Ovary (tissue), 7 donors: ENCODE measurements at regions not wholly inside any gene's neighbourhood (a gene's known extent, or its start where the extent isn't known, plus 50 kb on each side); places are given as distances from the start of the nearest gene placed in this dataset.
A peak's percentile ranks its signal among the peaks of the same experiment; 100 is the strongest.

Source experiments
- DNase-seq, 5 donors: peaks; one replicate each; pipeline ENCODE4 v3.0.0-alpha.2; 2019 to 2020
- H3K27ac ChIP-seq, 2 donors: fragments of 200-600 bp; one replicate each; pipeline versions ENCODE4 v1.5.1 to v1.8.0; 2019 to 2022
- H3K27me3 ChIP-seq: fragments of 200-600 bp; one replicate; pipeline ENCODE4 v1.8.0; 2022
- H3K36me3 ChIP-seq: fragments of 200-600 bp; sonication (generic); one replicate; pipeline ENCODE4 v1.5.1; 2019
- H3K4me1 ChIP-seq: one replicate; pipeline ENCODE4 v1.8.1; 2013; ENCODE audit warnings: mild to moderate bottlenecking, moderate library complexity; ENCODE audit not compliant: insufficient read depth
- H3K4me3 ChIP-seq: fragments of 200-600 bp; sonication (generic); one replicate; pipeline ENCODE4 v1.5.1; 2017
- H3K9me3 ChIP-seq, 2 donors: fragments of 200-600 bp in 1 of 2; sonication (generic) in 1 of 2; one replicate each; pipeline versions ENCODE4 v1.5.1 to v1.8.1; 2013 to 2019; ENCODE audit warnings: mild to moderate bottlenecking in 1 of 2, moderate library complexity in 1 of 2
- CTCF ChIP-seq, 3 donors: fragments of 450-650 bp in 2 of 3; fragments of 200-600 bp in 1 of 3; IDR thresholded peaks; one replicate each; pipeline versions ENCODE4 v1.5.1 to v1.8.0; 2016 to 2022; ENCODE audit warnings: antibody characterized with exemption in 3 of 3, mild to moderate bottlenecking in 1 of 3
- EP300 ChIP-seq: sonication (generic); formaldehyde crosslinking; IDR thresholded peaks from one replicate; pipeline ENCODE4 v1.6.1; 2017; ENCODE audit warnings: antibody characterized with exemption
- POLR2A ChIP-seq: fragments of 450-650 bp; IDR thresholded peaks from one replicate; pipeline ENCODE4 v1.6.1; 2017; ENCODE audit warnings: antibody characterized with exemption, mild to moderate bottlenecking, moderate library complexity
- WGBS, 3 donors: extraction: QIAGEN DNeasy Blood & Tissue Kit in 1 of 3; methylation state at CpG; one replicate each; pipeline versions ENCODE4 v1.1.5 to v1.1.7; 2013 to 2017; 5-methylcytosine and 5-hydroxymethylcytosine counted together
- intact Hi-C, 4 donors: fragments of 100-400 bp; cut with DNase I; formaldehyde crosslinking; loops; one replicate each; pipeline versions ENCODE4 v1.11.0 to v1.15.1; 2022 to 2023
- donor health status: DM: no; HTN: no; CAD: no; lungs with moderate emphysema.
- donor health status: DM: no; HTN: no; CAD: no.
- donor health status: Bipolar disorder and iron deficiency.
- donor health status: DM: no; HTN: no; CAD: no.
- donor health status: DM: yes; HTN: yes; CAD: no.

GRCh38 chr6:141117874-141118273 lies 1014.9 kb upstream of the GJE1 start:
- H3K4me1 ChIP-seq = no peaks in the 10 kb centered on the region
- intact Hi-C loops = no loop called here
- no peak overlapping the region for H3K27ac ChIP-seq
- H3K4me3 ChIP-seq = no peak overlapping the region
- TF ChIP-seq POLR2A (no peak), CTCF (IDR thresholded peaks at IDR 0.05) (no peak), EP300 (no peak)
- no peaks in the 10 kb centered on the region for H3K36me3 ChIP-seq
- DNase-seq = no peak
- no peaks in the 10 kb centered on the region for H3K9me3 ChIP-seq
- H3K27me3 ChIP-seq = no peaks in the 10 kb centered on the region

- Histone ChIP-seq H3K36me3 (no peaks in the 10 kb centered on the region), H3K4me3 (no peak overlapping the region), H3K27ac (no peak overlapping the region), H3K9me3 (no peaks in the 10 kb centered on the region), H3K4me1 (no peaks in the 10 kb centered on the region), H3K27me3 (no peaks in the 10 kb centered on the region)
- TF ChIP-seq CTCF (IDR thresholded peaks at IDR 0.05) = no peak
- peak in 1 of 5 donors; percentile 17 for DNase-seq
- intact Hi-C loops = no loop called here
- WGBS, 3 donors = 71 to 81% (median 81%) methylated on average over 2 of the region's 2 CpGs
Measured at GRCh38 chr6:141110481-141110880, 1022.2 kb upstream of the GJE1 start.

GRCh38 chr6:141107591-141108160 lies 1025.0 kb upstream of the GJE1 start:
- 86 to 96% (median 94%) methylated on average over 1 of the region's 1 CpG for WGBS, 3 donors
- Histone ChIP-seq H3K4me1 (no peaks in the 10 kb centered on the region), H3K4me3 (no peak overlapping the region), H3K36me3 (no peaks in the 10 kb centered on the region), H3K27ac (no peak overlapping the region), H3K9me3 (no peaks in the 10 kb centered on the region), H3K27me3 (no peaks in the 10 kb centered on the region)
- no peak for DNase-seq
- intact Hi-C loops = no loop called here
- TF ChIP-seq EP300 (no peak), POLR2A (no peak), CTCF (IDR thresholded peaks at IDR 0.05) (no peak)

GRCh38 chr6:141105481-141105880 lies 1027.2 kb upstream of the GJE1 start:
- H3K27me3 ChIP-seq = no peaks in the 10 kb centered on the region
- TF ChIP-seq EP300 (no peak), POLR2A (no peak), CTCF (IDR thresholded peaks at IDR 0.05) (no peak)
- no peak overlapping the region for H3K4me3 ChIP-seq
- no peaks in the 10 kb centered on the region for H3K9me3 ChIP-seq
- H3K27ac ChIP-seq = no peak overlapping the region
- intact Hi-C loops = no loop called here
- no peak for DNase-seq
- no peaks in the 10 kb centered on the region for H3K4me1 ChIP-seq
- H3K36me3 ChIP-seq = no peaks in the 10 kb centered on the region

DNA sequence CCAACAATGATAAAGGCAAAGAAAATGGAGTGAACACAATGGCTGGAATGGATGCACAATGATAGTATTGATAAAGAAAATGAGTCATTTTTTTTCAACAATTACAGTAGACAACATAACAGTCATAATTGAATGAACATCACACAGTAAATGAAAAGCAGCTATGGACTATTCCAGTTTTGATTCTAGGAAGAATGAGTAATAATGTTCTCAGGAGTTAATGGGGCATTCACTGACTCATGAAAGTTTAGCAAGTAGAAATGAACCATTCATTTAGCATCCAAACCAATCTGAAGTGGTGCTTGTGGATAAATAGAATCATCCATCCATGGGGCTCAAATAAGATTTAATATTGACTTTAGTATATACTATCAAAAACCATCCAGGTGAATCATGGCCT lies 1029.5 kb upstream of the GJE1 start:
- Histone ChIP-seq H3K9me3 (no peaks in the 10 kb centered on the region), H3K27me3 (no peaks in the 10 kb centered on the region), H3K36me3 (no peaks in the 10 kb centered on the region), H3K4me3 (no peak overlapping the region), H3K4me1 (no peaks in the 10 kb centered on the region), H3K27ac (no peak overlapping the region)
- TF ChIP-seq POLR2A (no peak), EP300 (no peak), CTCF (IDR thresholded peaks at IDR 0.05) (no peak)
- no peak for DNase-seq
- intact Hi-C loops = no loop called here
